Tibial nerve (tissue), 4 donors: ENCODE measurements at regions not wholly inside any gene's neighbourhood (a gene's known extent, or its start where the extent isn't known, plus 50 kb on each side); places are given as distances from the start of the nearest gene placed in this dataset.

Experiments
- EP300 ChIP-seq, 2 donors: sonication (generic); formaldehyde crosslinking; IDR thresholded peaks; one replicate each; pipeline ENCODE4 v1.6.1; 2017; ENCODE audit warnings: antibody characterized with exemption in 2 of 2, mild to moderate bottlenecking in 1 of 2
- POLR2A ChIP-seq, 2 donors: fragments of 450-650 bp; IDR thresholded peaks; one replicate each; pipeline ENCODE4 v1.6.1; 2017; ENCODE audit warnings: antibody characterized with exemption in 2 of 2, mild to moderate bottlenecking in 2 of 2, moderate library complexity in 2 of 2
- TF ChIP-seq, protein P1 (sequence below), 5 experiments: fragments of 200-600 bp in 3 of 5; fragments of 450-650 bp in 2 of 5; sonication (generic) in 3 of 5; IDR thresholded peaks; one replicate each; pipeline ENCODE4 v1.5.1; 2016 to 2019; ENCODE audit warnings: antibody characterized with exemption in 5 of 5, mild to moderate bottlenecking in 3 of 5, moderate library complexity in 2 of 5

DNA sequence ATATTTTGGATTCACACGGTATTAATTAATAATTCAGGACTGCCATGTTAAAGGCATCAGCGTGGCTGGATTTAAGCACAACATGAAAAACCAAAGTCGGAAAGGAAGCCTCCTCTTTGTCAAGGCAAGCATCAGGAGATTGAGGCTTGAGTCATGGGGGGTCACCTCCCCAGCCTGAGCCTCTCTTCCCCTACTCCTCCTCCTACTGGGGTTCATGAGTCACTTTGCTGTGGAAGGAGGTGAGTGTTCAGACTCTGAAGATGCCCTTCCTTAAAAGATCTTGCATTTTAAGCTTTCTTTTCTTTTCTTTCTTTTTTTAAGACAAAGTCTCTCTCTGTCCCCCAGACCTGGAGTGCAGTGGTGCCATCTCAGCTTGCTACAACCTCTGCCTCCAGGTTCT is 235.3 kb upstream of the USP9Y start:
- TF ChIP-seq, protein P1, sequence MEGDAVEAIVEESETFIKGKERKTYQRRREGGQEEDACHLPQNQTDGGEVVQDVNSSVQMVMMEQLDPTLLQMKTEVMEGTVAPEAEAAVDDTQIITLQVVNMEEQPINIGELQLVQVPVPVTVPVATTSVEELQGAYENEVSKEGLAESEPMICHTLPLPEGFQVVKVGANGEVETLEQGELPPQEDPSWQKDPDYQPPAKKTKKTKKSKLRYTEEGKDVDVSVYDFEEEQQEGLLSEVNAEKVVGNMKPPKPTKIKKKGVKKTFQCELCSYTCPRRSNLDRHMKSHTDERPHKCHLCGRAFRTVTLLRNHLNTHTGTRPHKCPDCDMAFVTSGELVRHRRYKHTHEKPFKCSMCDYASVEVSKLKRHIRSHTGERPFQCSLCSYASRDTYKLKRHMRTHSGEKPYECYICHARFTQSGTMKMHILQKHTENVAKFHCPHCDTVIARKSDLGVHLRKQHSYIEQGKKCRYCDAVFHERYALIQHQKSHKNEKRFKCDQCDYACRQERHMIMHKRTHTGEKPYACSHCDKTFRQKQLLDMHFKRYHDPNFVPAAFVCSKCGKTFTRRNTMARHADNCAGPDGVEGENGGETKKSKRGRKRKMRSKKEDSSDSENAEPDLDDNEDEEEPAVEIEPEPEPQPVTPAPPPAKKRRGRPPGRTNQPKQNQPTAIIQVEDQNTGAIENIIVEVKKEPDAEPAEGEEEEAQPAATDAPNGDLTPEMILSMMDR (IDR thresholded peaks at IDR 0.05) = no peak
- TF ChIP-seq POLR2A (IDR thresholded peaks at IDR 0.05) (no peak), EP300 (IDR thresholded peaks at IDR 0.05) (no peak)
